ENCODE measurements at regions not wholly inside any gene's neighbourhood (a gene's known extent, or its start where the extent isn't known, plus 50 kb on each side); places are given as distances from the start of the nearest gene placed in this dataset.
A peak's percentile ranks its signal among the peaks of the same experiment; 100 is the strongest.
"Not testable (repeated sequence)": the region's sequence is repeated elsewhere in the genome, so short reads cannot be mapped to it uniquely, and the experiment has no call there.

DNA sequence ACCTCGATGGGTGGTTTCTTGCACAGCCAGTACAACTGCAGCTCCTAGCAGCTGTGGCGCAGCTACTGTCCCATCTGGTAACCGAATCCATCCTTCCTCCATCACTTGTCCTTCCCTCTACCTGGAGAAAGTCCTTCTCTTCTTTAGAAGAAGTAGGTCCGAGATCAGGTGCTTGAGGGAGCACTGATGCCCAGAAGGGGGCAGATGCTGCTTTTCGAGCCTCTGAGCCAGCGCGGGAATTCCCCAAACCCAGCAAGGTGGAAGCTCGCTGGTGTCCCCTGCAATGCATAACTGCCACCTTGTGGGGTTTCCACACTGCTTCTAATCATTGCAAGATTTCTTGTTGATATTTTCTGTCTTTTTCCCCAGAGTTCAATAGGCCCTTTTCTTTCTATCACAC lies 127.4 kb downstream of the ADRA2C start:
- intact Hi-C loops (cut with micrococcal nuclease), result loop anchor here (10.0 kb wide), 1 partner anchor 241 kb away; no protein-coding TSS in a partner anchor
- H3K36me3 ChIP-seq (ENCODE audit: control insufficient read depth, insufficient read depth, low read length); H3K9me3 ChIP-seq (ENCODE audit: control insufficient read depth, insufficient read depth, low read length); H3K4me1 Mint-ChIP-seq; H3K4me1 ChIP-seq (ENCODE audit: control insufficient read depth, insufficient read depth, low read length); H3K4me3 Mint-ChIP-seq; H3K27me3 ChIP-seq (ENCODE audit: control insufficient read depth, insufficient read depth, low read length); ATAC-seq; H3K36me3 Mint-ChIP-seq; H3K27ac ChIP-seq (ENCODE audit: low read length); H3K27ac Mint-ChIP-seq; H3K9me3 Mint-ChIP-seq; H3K4me3 ChIP-seq (ENCODE audit: low read length): not testable (repeated sequence)
- 2% methylated on average over 5 of the region's 8 CpGs for WGBS (ENCODE audit: insufficient coverage)
- peaks cover 31 to 58% of the 10 kb centered on the region in 2 donors for H3K27me3 Mint-ChIP-seq (ENCODE audit: low read depth in 2 of 2)
- DNase-seq, result peak in 1 of 2 donors; percentile 26

GRCh38 chr4:3894086-3894959 lies 128.1 kb downstream of the ADRA2C start:
- not testable (repeated sequence) for H3K4me3 Mint-ChIP-seq; H3K4me1 Mint-ChIP-seq; ATAC-seq; H3K27me3 ChIP-seq (ENCODE audit: control insufficient read depth, insufficient read depth, low read length); H3K27ac ChIP-seq (ENCODE audit: low read length); H3K36me3 Mint-ChIP-seq; H3K4me1 ChIP-seq (ENCODE audit: control insufficient read depth, insufficient read depth, low read length); H3K36me3 ChIP-seq (ENCODE audit: control insufficient read depth, insufficient read depth, low read length); DNase-seq; H3K27ac Mint-ChIP-seq; H3K4me3 ChIP-seq (ENCODE audit: low read length); H3K9me3 Mint-ChIP-seq; H3K9me3 ChIP-seq (ENCODE audit: control insufficient read depth, insufficient read depth, low read length)
- intact Hi-C loops (cut with micrococcal nuclease), result loop anchor here (10.0 kb wide), 1 partner anchor 240 kb away; no protein-coding TSS in a partner anchor
- 91% methylated on average over 20 of the region's 20 CpGs for WGBS (ENCODE audit: insufficient coverage)
- H3K27me3 Mint-ChIP-seq (ENCODE audit: low read depth in 2 of 2), result peaks cover 27 to 50% of the 10 kb centered on the region in 2 donors

GRCh38 chr4:3896441-3896840 lies 130.3 kb downstream of the ADRA2C start:
- H3K9me3 ChIP-seq (ENCODE audit: control insufficient read depth, insufficient read depth, low read length), result no peaks in the 10 kb centered on the region
- H3K4me3 ChIP-seq (ENCODE audit: low read length), result no peak overlapping the region
- intact Hi-C loops (cut with micrococcal nuclease), result loop anchor here (10.0 kb wide), 1 partner anchor 238 kb away; no protein-coding TSS in a partner anchor
- H3K4me1 Mint-ChIP-seq, result no peaks in the 10 kb centered on the region
- H3K27ac Mint-ChIP-seq, result no peak overlapping the region
- H3K9me3 Mint-ChIP-seq, result no peaks in the 10 kb centered on the region
- H3K36me3 ChIP-seq (ENCODE audit: control insufficient read depth, insufficient read depth, low read length), result no peaks in the 10 kb centered on the region
- no peak for TF ChIP-seq CTCF (IDR thresholded peaks at IDR 0.05)
- no peak overlapping the region for H3K4me3 Mint-ChIP-seq
- H3K4me1 ChIP-seq (ENCODE audit: control insufficient read depth, insufficient read depth, low read length), result no peaks in the 10 kb centered on the region
- 81% methylated on average over 6 of the region's 6 CpGs for WGBS (ENCODE audit: insufficient coverage)
- H3K27ac ChIP-seq (ENCODE audit: low read length), result no peak overlapping the region
- no peak for DNase-seq
- peaks cover 25 to 43% of the 10 kb centered on the region in 2 donors for H3K27me3 Mint-ChIP-seq (ENCODE audit: low read depth in 2 of 2)
- no peaks in the 10 kb centered on the region for H3K36me3 Mint-ChIP-seq
- no peaks in the 10 kb centered on the region for H3K27me3 ChIP-seq (ENCODE audit: control insufficient read depth, insufficient read depth, low read length)
- ATAC-seq, result no peak

DNA sequence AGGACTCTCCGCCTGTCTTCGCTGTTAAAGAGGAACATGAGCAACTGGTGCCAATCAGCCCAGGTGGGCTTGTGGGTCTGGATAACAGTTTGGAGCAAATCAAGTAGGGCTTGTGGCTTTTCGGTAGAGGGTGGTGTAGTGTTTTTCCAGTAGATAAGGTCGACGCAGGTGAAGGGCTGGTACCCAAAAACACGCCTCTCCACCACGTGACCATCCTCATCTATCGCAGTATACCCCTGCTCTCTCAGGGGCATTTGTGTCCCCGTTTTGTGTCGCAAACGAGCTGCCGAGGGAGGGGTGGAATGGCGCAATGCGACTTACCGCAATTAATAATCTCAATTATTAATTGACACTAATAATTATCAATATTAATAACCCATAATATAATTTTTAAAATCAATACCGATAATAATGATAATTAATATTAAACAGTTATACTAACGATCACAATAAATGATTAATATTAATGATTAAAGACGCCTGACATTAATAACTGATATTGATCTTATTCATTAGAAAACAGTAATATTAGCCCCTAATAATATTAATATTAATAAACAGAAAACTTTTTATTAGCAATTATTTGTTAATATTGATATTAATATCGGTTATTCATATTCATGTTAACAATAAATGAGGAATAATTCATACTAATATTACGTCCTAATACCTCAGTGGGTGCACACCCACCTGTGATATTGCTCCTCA lies 130.8 kb downstream of the ADRA2C start:
- H3K9me3 Mint-ChIP-seq; ATAC-seq; H3K4me1 ChIP-seq (ENCODE audit: control insufficient read depth, insufficient read depth, low read length); H3K9me3 ChIP-seq (ENCODE audit: control insufficient read depth, insufficient read depth, low read length); H3K27me3 ChIP-seq (ENCODE audit: control insufficient read depth, insufficient read depth, low read length); H3K4me1 Mint-ChIP-seq; H3K27ac Mint-ChIP-seq; H3K36me3 ChIP-seq (ENCODE audit: control insufficient read depth, insufficient read depth, low read length); H3K4me3 ChIP-seq (ENCODE audit: low read length); DNase-seq; H3K4me3 Mint-ChIP-seq; H3K27ac ChIP-seq (ENCODE audit: low read length); H3K36me3 Mint-ChIP-seq: not testable (repeated sequence)
- peaks cover 27 to 47% of the 10 kb centered on the region in 2 donors for H3K27me3 Mint-ChIP-seq (ENCODE audit: low read depth in 2 of 2)
- intact Hi-C loops (cut with micrococcal nuclease), result loop anchor here (10.0 kb wide), 1 partner anchor 238 kb away; no protein-coding TSS in a partner anchor
- 89% methylated on average over 11 of the region's 20 CpGs for WGBS (ENCODE audit: insufficient coverage)
